Ovary (tissue), 7 donors: ENCODE measurements at regions not wholly inside any gene's neighbourhood (a gene's known extent, or its start where the extent isn't known, plus 50 kb on each side); places are given as distances from the start of the nearest gene placed in this dataset.
"Not testable (repeated sequence)": the region's sequence is repeated elsewhere in the genome, so short reads cannot be mapped to it uniquely, and the experiment has no call there.

Source experiments
- DNase-seq, 5 donors: peaks; one replicate each; pipeline ENCODE4 v3.0.0-alpha.2; 2019 to 2020
- H3K27ac ChIP-seq, 2 donors: fragments of 200-600 bp; one replicate each; pipeline versions ENCODE4 v1.5.1 to v1.8.0; 2019 to 2022
- H3K27me3 ChIP-seq: fragments of 200-600 bp; one replicate; pipeline ENCODE4 v1.8.0; 2022
- H3K36me3 ChIP-seq: fragments of 200-600 bp; sonication (generic); one replicate; pipeline ENCODE4 v1.5.1; 2019
- H3K4me1 ChIP-seq: one replicate; pipeline ENCODE4 v1.8.1; 2013; ENCODE audit warnings: mild to moderate bottlenecking, moderate library complexity; ENCODE audit not compliant: insufficient read depth
- H3K4me3 ChIP-seq: fragments of 200-600 bp; sonication (generic); one replicate; pipeline ENCODE4 v1.5.1; 2017
- H3K9me3 ChIP-seq, 2 donors: fragments of 200-600 bp in 1 of 2; sonication (generic) in 1 of 2; one replicate each; pipeline versions ENCODE4 v1.5.1 to v1.8.1; 2013 to 2019; ENCODE audit warnings: mild to moderate bottlenecking in 1 of 2, moderate library complexity in 1 of 2
- CTCF ChIP-seq, 3 donors: fragments of 450-650 bp in 2 of 3; fragments of 200-600 bp in 1 of 3; IDR thresholded peaks; one replicate each; pipeline versions ENCODE4 v1.5.1 to v1.8.0; 2016 to 2022; ENCODE audit warnings: antibody characterized with exemption in 3 of 3, mild to moderate bottlenecking in 1 of 3
- EP300 ChIP-seq: sonication (generic); formaldehyde crosslinking; IDR thresholded peaks from one replicate; pipeline ENCODE4 v1.6.1; 2017; ENCODE audit warnings: antibody characterized with exemption
- POLR2A ChIP-seq: fragments of 450-650 bp; IDR thresholded peaks from one replicate; pipeline ENCODE4 v1.6.1; 2017; ENCODE audit warnings: antibody characterized with exemption, mild to moderate bottlenecking, moderate library complexity
- WGBS, 3 donors: extraction: QIAGEN DNeasy Blood & Tissue Kit in 1 of 3; methylation state at CpG; one replicate each; pipeline versions ENCODE4 v1.1.5 to v1.1.7; 2013 to 2017; 5-methylcytosine and 5-hydroxymethylcytosine counted together
- intact Hi-C, 4 donors: fragments of 100-400 bp; cut with DNase I; formaldehyde crosslinking; loops; one replicate each; pipeline versions ENCODE4 v1.11.0 to v1.15.1; 2022 to 2023
- donor health status: DM: no; HTN: no; CAD: no; lungs with moderate emphysema.
- donor health status: DM: no; HTN: no; CAD: no.
- donor health status: Bipolar disorder and iron deficiency.
- donor health status: DM: no; HTN: no; CAD: no.
- donor health status: DM: yes; HTN: yes; CAD: no.

- no peak overlapping the region for H3K27ac ChIP-seq
- TF ChIP-seq EP300 (no peak), CTCF (IDR thresholded peaks at IDR 0.05) (no peak), POLR2A (no peak)
- H3K4me1 ChIP-seq, result no peaks in the 10 kb centered on the region
- no peaks in the 10 kb centered on the region for H3K36me3 ChIP-seq
- H3K9me3 ChIP-seq, result no peaks in the 10 kb centered on the region
- no peaks in the 10 kb centered on the region for H3K27me3 ChIP-seq
- DNase-seq, result no peak
- H3K4me3 ChIP-seq, result no peak overlapping the region
- WGBS, 3 donors, result 88 to 95% (median 89%) methylated on average over 12 of the region's 12 CpGs
- intact Hi-C loops, result no loop called here
These were observed 67.9 kb upstream of the UBE2E2 start for GRCh38 chr3:23135026-23135785.

- Histone ChIP-seq H3K36me3 (no peaks in the 10 kb centered on the region), H3K9me3 (no peaks in the 10 kb centered on the region), H3K4me3 (no peak overlapping the region), H3K27ac (no peak overlapping the region), H3K4me1 (no peaks in the 10 kb centered on the region), H3K27me3 (no peaks in the 10 kb centered on the region)
- 86 to 90% (median 87%) methylated on average over 2 of the region's 2 CpGs for WGBS, 3 donors
- intact Hi-C loops, result no loop called here
- TF ChIP-seq CTCF (IDR thresholded peaks at IDR 0.05), result no peak
- no peak for TF ChIP-seq EP300
- no peak for TF ChIP-seq POLR2A
- no peak for DNase-seq
These were observed 67.1 kb upstream of the UBE2E2 start for GRCh38 chr3:23136054-23136453.

- DNase-seq, H3K36me3 ChIP-seq, H3K27ac ChIP-seq, H3K27me3 ChIP-seq, H3K9me3 ChIP-seq, H3K4me3 ChIP-seq, H3K4me1 ChIP-seq, intact Hi-C loops: not testable (repeated sequence)
- 81 to 87% (median 84%) methylated on average over 2 of the region's 2 CpGs for WGBS, 3 donors
These were observed 59.1 kb upstream of the UBE2E2 start for GRCh38 chr3:23144051-23144450.

DNA sequence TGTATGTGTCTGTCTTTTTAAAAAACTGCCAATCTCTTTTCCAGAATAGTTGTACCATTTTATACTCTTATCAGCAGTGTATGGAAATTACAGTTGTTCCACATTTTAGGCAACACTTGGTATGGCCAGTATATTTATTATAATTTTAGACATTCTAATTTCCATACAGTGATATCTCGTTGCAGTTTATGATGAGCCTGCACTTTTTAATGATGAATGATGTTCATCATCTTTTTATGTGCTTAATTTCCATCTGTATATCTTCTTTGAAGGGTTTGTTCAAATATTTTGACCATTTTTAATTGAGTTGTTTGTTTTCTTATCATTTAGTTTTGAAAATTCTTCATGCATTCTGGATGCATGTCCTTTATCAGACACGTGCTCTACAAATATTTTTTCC lies 57.0 kb upstream of the UBE2E2 start:
- H3K9me3 ChIP-seq, result no peaks in the 10 kb centered on the region
- 33 to 78% (median 48%) methylated on average over 2 of the region's 2 CpGs for WGBS, 3 donors
- intact Hi-C loops, result no loop called here
- no peak for TF ChIP-seq EP300
- no peak for TF ChIP-seq POLR2A
- no peak overlapping the region for H3K4me3 ChIP-seq
- no peaks in the 10 kb centered on the region for H3K36me3 ChIP-seq
- no peak for DNase-seq
- no peaks in the 10 kb centered on the region for H3K27me3 ChIP-seq
- no peaks in the 10 kb centered on the region for H3K4me1 ChIP-seq
- H3K27ac ChIP-seq, result no peak overlapping the region

GRCh38 chr3:23152989-23153388 lies 50.1 kb upstream of the UBE2E2 start:
- intact Hi-C loops, result loop anchor here in 1 of 4 donors (1.0 kb wide), 1 partner anchor 38 kb away; no protein-coding TSS in a partner anchor

More at GRCh38 chr3:23152989-23153388, 50.1 kb upstream of the UBE2E2 start:
- H3K27ac ChIP-seq, result no peak overlapping the region
- TF ChIP-seq POLR2A (no peak), CTCF (IDR thresholded peaks at IDR 0.05) (no peak), EP300 (no peak)
- DNase-seq, result no peak
- H3K4me1 ChIP-seq, result no peaks in the 10 kb centered on the region
- no peaks in the 10 kb centered on the region for H3K27me3 ChIP-seq
- no peak overlapping the region for H3K4me3 ChIP-seq
- H3K9me3 ChIP-seq, result no peaks in the 10 kb centered on the region
- H3K36me3 ChIP-seq, result no peaks in the 10 kb centered on the region
